Embryonic facial prominence (tissue), 1 donor: ENCODE measurements at regions not wholly inside any gene's neighbourhood (a gene's known extent, or its start where the extent isn't known, plus 50 kb on each side); places are given as distances from the start of the nearest gene placed in this dataset.
"Not testable (repeated sequence)": the region's sequence is repeated elsewhere in the genome, so short reads cannot be mapped to it uniquely, and the experiment has no call there.

Experiments
- DNase-seq: peaks from one replicate; pipeline ENCODE4 v3.0.0-alpha.2; 2016; ENCODE audit errors: extremely low spot score

GRCh38 chr17:31678431-31678830, 180.6 kb downstream of the COPRS start:
- no peak for DNase-seq

GRCh38 chr17:31677681-31678080, 181.4 kb downstream of the COPRS start:
- no peak for DNase-seq

- no peak for DNase-seq
Measured at GRCh38 chr17:31677036-31677435, 182.0 kb downstream of the COPRS start.

- DNase-seq: not testable (repeated sequence)
Measured at GRCh38 chr17:31675392-31675791, 183.7 kb downstream of the COPRS start.

GRCh38 chr17:31674717-31675349, 184.2 kb downstream of the COPRS start:
- DNase-seq: no peak

- no peak for DNase-seq
Measured at GRCh38 chr17:31674305-31674704, 184.7 kb downstream of the COPRS start.

- DNase-seq: no peak
Measured at GRCh38 chr17:31673076-31673475, 186.0 kb downstream of the COPRS start.

GRCh38 chr17:31672161-31672819, 186.8 kb downstream of the COPRS start:
- DNase-seq: no peak

- DNase-seq: no peak
Measured at GRCh38 chr17:31663576-31663975, 195.5 kb downstream of the COPRS start.

- no peak for DNase-seq
Measured at GRCh38 chr17:31660684-31661083, 198.4 kb downstream of the COPRS start.

- no peak for DNase-seq
Measured at GRCh38 chr17:31657876-31658275, 201.2 kb downstream of the COPRS start.

- no peak for DNase-seq
Measured at GRCh38 chr17:31654936-31655335, 204.1 kb downstream of the COPRS start.

GRCh38 chr17:31653691-31654090, 205.4 kb downstream of the COPRS start:
- DNase-seq: no peak

- no peak for DNase-seq
Measured at GRCh38 chr17:31650756-31651520, 208.1 kb downstream of the COPRS start.

- no peak for DNase-seq
Measured at GRCh38 chr17:31649302-31649701, 209.7 kb downstream of the COPRS start.

GRCh38 chr17:31647661-31648060, 211.4 kb downstream of the COPRS start:
- DNase-seq: no peak

- DNase-seq: no peak
Measured at GRCh38 chr17:31646642-31647041, 212.4 kb downstream of the COPRS start.

GRCh38 chr17:31645351-31645750, 213.7 kb downstream of the COPRS start:
- DNase-seq: no peak

GRCh38 chr17:31631766-31632165, 227.3 kb downstream of the COPRS start:
- DNase-seq: no peak

GRCh38 chr17:31630866-31631265, 228.2 kb downstream of the COPRS start:
- DNase-seq: not testable (repeated sequence)

- no peak for DNase-seq
Measured at GRCh38 chr17:31629696-31630470, 229.2 kb downstream of the COPRS start.

- DNase-seq: no peak
Measured at GRCh38 chr17:31627960-31628359, 231.1 kb downstream of the COPRS start.
